ENCODE measurements at regions not wholly inside any gene's neighbourhood (a gene's known extent, or its start where the extent isn't known, plus 50 kb on each side); places are given as distances from the start of the nearest gene placed in this dataset.

DNA sequence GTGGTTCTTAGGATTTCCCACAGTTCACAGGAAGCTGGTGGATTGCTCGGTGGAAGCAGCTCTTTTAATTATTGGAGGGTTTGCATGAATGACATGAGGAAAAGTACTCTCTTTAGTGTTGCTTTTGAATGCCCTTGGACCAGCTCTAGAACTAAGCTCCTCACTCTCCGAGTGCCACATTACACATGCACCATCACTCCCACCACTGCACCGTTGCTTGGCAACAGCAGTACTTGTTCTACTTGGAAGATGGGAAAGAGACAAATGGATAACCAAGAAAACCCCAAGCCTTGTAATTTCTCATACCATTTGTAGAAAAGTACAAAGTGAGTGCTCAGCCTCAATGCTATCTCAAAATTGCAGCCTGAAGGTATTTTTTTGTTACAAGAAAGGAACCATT, 620.2 kb upstream of the BOD1L1 start:
- no peak for DNase-seq (ENCODE audit: low spot score)

DNA sequence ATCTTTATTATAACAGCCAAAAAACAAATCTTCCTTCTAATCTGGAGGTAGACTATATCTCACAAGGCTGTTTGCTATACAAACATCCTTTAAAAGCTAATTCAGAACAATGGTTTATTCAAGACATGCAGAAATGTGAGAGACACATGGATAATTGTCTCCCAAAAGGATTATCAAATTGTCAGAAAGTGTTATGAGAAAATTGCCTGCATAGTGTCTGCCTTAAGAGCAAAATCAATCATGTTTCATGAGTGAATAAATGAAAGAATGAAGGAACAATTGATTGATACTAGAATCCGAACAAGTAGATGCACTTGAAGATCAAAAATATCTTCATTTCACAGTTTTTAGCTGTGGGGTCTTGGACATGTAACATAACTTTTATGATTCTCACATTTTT, 621.7 kb upstream of the BOD1L1 start:
- DNase-seq (ENCODE audit: low spot score) = no peak

- DNase-seq (ENCODE audit: low spot score) = no peak
These were observed 626.7 kb upstream of the BOD1L1 start for GRCh38 chr4:14254252-14254651.

- no peak for DNase-seq (ENCODE audit: low spot score)
These were observed 627.4 kb upstream of the BOD1L1 start for GRCh38 chr4:14254926-14255325.

DNA sequence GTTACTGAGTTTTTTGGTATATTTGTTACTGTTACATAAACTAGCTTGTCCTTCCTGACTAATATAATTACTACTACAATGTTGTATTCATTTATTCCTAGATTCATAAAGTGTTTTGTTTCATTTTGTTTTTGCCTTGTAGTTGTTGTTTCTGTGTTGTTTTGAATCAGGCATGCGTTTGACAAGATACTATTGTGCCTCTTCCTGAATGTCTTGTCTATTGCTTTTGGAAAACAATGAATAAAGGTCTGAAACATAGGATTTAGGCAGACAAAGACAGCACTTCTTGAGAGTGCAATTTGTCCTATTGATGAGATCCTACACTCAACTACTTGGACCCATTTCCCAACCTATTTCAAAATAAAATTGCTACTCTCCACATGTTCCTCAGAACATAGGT, 630.4 kb upstream of the BOD1L1 start:
- DNase-seq (ENCODE audit: low spot score) = no peak

- DNase-seq (ENCODE audit: low spot score) = no peak
These were observed 632.4 kb upstream of the BOD1L1 start for GRCh38 chr4:14259936-14260335.

DNA sequence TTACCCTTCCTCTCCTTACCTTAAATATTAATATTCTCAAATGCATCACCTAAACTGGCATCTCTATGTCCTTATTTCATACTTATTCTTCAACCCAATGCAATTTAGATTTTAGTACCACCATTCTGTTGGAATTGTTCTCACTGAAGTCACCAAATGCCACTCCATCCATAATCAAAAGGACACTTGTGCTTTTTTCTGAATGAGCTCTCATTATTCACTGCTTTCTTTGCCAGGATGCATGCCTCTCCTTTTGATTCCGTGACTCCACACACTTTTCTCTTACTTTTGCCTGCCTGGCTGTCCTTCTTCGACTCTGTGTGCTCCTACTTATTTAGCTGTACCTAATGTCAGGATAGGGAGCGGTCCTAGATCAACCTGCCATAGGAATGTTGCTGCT, 633.1 kb upstream of the BOD1L1 start:
- DNase-seq (ENCODE audit: low spot score) = no peak

DNA sequence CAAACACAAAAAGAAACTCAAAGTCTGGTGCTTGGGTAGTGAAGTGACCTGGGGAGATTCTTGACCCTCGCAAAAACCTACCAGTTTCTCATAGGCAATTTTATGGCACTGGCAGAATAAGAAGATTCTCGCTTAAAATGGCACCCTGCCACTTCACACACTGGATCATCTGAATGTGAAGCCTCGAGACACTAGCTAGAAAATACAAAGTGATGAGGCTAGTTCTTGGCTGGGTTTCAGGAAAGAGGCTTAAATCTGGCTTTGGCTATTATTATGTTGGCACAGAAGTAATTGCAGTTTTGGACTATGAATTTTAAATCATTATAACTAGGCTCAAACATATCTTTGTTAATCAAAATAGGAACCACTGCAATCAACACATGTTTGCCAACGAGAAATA, 634.7 kb upstream of the BOD1L1 start:
- no peak for DNase-seq (ENCODE audit: low spot score)

DNA sequence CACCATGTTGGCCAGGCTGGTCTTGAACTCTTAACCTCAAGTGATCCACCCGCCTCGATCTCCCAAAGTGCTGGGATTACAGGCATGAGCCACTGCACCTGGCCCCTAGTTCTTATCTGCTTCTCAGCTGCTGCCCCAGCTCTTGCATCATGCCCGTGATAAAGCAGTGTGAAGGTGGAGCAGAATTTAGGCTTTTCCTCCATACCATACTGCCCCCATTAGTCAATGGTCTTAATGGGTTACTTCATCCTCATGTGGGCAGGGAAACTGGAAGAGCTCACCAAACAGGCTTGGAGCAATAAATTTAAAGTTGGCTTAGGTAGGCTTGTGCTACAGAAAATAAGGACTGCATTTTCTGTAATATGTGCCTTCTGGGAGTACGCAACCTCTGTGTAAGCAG, 636.9 kb upstream of the BOD1L1 start:
- no peak for DNase-seq (ENCODE audit: low spot score)

DNA sequence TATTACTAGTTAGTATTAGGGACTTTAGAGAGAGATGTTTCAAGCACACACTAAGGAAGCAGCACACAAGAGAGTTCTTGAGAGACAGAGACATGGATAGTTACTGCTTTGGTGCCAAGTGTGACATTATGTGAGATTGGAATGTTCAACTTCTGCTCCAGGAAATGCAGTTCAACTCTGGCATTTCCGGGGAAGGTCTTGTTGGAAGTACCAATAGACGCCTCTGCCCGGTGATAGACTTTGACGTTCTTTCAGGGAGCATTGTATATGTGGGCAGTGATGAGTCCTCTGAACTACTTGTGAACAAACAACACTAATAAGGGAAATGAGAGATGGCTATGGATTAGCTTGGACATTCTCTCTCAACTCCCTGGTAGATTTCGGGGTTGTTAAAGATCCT, 638.1 kb upstream of the BOD1L1 start:
- no peak for DNase-seq (ENCODE audit: low spot score)

GRCh38 chr4:14267373-14268060, 640.0 kb upstream of the BOD1L1 start:
- no peak for DNase-seq (ENCODE audit: low spot score)

GRCh38 chr4:14269824-14270223, 642.3 kb upstream of the BOD1L1 start:
- DNase-seq (ENCODE audit: low spot score) = no peak

GRCh38 chr4:14272206-14272605, 644.7 kb upstream of the BOD1L1 start:
- no peak for DNase-seq (ENCODE audit: low spot score)

- DNase-seq (ENCODE audit: low spot score) = no peak
These were observed 650.0 kb upstream of the BOD1L1 start for GRCh38 chr4:14277505-14277904.

DNA sequence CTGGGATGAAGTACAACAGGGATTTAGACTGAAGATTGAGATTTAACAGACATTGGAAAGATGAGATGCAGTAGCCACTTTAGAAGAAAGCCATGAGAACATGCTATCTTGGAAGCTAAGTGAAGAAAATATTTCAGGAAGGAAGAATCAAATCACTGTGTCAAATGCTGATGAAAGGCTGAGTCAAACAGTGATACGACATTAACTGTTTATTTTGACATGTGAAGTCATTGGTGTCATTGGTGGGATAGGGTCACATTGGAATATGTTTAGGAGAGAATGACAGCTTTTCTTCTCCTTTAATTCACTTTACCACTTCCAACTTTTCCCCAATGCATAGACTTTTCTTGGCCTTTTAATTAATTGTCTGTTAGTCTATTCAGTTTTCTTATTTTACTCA, 653.0 kb upstream of the BOD1L1 start:
- no peak for DNase-seq (ENCODE audit: low spot score)

DNA sequence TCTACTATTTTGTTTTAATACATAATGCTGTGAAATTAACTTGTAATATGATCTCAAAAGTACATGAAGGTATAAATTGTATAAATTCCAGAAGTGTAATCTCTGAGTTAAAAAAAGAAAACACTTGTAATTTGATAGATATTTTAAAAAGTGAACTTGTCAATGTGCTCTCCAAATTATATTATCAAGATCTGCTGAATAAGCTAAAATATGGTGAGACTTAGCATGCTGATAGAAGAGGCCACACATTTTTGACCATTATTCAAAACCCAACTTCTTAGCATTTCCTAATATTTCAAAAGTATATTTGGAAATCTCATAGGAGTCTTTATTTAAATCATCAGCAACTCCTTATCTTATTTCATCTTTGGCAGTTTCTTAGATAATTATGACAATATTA, 657.1 kb upstream of the BOD1L1 start:
- DNase-seq (ENCODE audit: low spot score) = no peak

DNA sequence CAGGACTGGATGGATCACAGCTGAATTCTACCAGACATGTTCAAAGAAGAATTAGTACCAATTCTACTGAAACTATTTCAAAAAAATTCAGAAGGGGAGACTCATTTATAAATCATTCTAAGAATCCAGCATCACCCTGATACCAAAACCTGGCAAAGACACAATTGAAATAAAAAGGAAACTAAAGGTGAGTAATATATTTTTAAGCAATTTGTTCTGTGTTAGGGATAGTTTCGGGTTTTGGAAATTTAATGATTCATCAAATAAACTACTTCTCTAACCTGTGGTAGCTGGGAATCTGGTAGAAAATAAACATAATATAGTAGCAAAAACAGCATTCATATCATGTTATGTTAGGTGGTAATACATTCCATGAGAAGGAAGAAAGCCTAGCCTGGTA, 662.2 kb upstream of the BOD1L1 start:
- no peak for DNase-seq (ENCODE audit: low spot score)

DNA sequence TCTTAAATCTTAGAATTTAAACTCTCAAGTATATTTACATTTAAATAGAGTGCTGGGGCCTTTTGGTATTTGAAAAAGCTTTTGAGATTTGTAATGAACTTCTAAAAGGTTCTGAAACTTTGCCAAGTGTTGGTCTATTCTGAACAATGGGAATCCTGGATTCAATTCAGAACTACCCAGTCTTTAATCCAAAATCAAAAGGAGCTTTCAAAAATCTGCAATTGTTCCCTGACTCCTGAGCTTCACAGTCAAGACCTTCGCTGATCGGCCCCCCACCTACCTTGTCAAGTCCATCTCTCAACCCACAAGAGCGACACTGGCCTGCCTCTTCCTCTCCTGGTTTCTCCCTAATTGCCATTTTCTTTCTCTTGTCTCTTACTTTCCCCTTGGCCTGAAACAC, 666.1 kb upstream of the BOD1L1 start:
- no peak for DNase-seq (ENCODE audit: low spot score)

DNA sequence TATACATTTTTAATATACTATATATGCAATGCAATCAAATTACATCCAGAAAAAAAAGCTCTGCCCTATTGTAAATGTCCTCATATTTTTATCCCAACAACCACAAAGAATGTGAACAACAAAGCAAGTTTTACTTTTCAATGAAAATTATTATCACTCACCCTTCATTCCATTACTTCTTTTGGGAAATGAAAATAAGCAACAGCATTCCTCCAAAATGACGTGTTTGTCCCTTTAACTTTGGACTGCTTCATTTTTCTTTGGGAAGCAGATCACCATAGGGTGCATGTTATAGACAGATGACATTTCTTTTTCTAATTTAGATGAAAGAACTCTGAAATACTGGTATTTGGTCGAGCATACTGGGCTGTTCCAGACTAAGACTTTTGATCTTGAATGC, 667.1 kb upstream of the BOD1L1 start:
- DNase-seq (ENCODE audit: low spot score) = no peak

GRCh38 chr4:14299166-14299565, 671.6 kb upstream of the BOD1L1 start:
- DNase-seq (ENCODE audit: low spot score) = no peak

DNA sequence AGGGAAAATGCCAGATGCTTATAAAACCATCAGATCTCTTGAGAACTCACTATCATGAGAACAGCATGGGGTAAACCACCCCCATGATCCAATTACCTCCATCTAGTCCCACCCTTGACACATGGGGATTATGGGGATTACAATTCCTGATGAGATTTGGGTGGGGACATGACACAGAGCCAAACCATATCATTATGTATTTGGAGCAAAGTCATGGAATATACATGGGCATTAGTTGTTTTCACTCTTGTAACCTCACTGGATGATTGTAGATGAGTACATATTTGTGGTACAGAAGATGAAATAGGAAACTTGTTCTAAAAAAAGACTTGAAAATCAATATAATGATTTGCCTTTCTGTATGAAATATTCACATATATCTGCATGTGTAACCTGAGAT, 674.5 kb upstream of the BOD1L1 start:
- DNase-seq (ENCODE audit: low spot score) = no peak

DNA sequence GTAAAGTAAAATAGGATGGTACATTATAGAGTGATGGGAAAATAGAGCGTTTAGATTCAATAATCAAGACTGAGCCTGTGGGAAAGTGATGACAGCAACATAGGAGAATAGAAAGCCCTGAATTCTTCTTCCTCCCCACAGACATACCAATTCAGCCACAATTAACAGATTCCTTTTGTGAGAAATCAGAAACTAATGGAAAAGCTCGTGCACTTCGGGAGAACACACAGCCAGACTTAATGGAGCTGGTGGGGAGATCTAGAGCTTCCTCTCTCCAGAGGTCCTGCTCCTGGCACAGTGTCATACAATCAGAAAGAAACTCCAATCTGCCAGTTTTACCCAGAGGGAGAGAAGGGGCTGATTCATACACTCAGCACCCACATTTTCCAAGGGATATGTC, 676.3 kb upstream of the BOD1L1 start:
- no peak for DNase-seq (ENCODE audit: low spot score)

- no peak for DNase-seq (ENCODE audit: low spot score)
These were observed 680.7 kb upstream of the BOD1L1 start for GRCh38 chr4:14308229-14308651.

- DNase-seq (ENCODE audit: low spot score) = no peak
These were observed 681.9 kb upstream of the BOD1L1 start for GRCh38 chr4:14309431-14309830.

GRCh38 chr4:14313757-14314156, 686.2 kb upstream of the BOD1L1 start:
- no peak for DNase-seq (ENCODE audit: low spot score)

Measured in hematopoietic multipotent progenitor cell treated with erythropoietin and hydrocortisone succinate and interleukin-3 and kit ligand, for 15 days (in vitro differentiated cells).